ENCODE measurements at regions not wholly inside any gene's neighbourhood (a gene's known extent, or its start where the extent isn't known, plus 50 kb on each side); places are given as distances from the start of the nearest gene placed in this dataset.

DNA sequence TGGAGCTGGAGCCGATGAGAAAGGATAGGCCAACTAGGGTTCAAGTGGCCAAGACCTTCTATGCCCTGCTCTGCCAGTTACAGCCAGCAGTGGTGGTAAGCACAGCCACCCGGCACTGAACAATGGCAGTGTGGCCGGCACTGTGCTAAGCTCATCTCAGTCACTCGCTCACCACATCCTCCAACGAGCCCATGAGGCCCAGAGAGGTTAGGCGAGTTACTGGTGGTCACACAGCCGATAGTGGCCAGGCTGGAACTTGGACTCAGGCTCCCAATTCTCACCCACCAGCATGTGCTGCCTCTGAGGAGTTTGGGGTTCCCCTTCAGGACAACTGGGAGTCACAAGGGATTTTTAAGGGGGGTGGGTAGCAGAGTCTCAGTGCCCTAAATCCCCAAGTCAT is 66.4 kb downstream of the IGLL1 start:
- no peaks in the 10 kb centered on the region for H3K4me1 ChIP-seq (ENCODE audit: insufficient read depth)
- intact Hi-C loops (cut with DNase I), result no loop called here
- TF ChIP-seq, protein P1, sequence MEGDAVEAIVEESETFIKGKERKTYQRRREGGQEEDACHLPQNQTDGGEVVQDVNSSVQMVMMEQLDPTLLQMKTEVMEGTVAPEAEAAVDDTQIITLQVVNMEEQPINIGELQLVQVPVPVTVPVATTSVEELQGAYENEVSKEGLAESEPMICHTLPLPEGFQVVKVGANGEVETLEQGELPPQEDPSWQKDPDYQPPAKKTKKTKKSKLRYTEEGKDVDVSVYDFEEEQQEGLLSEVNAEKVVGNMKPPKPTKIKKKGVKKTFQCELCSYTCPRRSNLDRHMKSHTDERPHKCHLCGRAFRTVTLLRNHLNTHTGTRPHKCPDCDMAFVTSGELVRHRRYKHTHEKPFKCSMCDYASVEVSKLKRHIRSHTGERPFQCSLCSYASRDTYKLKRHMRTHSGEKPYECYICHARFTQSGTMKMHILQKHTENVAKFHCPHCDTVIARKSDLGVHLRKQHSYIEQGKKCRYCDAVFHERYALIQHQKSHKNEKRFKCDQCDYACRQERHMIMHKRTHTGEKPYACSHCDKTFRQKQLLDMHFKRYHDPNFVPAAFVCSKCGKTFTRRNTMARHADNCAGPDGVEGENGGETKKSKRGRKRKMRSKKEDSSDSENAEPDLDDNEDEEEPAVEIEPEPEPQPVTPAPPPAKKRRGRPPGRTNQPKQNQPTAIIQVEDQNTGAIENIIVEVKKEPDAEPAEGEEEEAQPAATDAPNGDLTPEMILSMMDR (IDR thresholded peaks at IDR 0.05), result no peak
- no peak for TF ChIP-seq EP300 (IDR thresholded peaks at IDR 0.05)
- no peak for TF ChIP-seq POLR2A (IDR thresholded peaks at IDR 0.05)
- no peak for DNase-seq
- H3K4me3 ChIP-seq, result no peak overlapping the region
- H3K27me3 ChIP-seq, result no peaks in the 10 kb centered on the region
- WGBS, 3 donors, result 93 to 97% (median 96%) methylated on average over 7 of the region's 7 CpGs
- no peaks in the 10 kb centered on the region for H3K36me3 ChIP-seq
- no peaks in the 10 kb centered on the region for H3K9me3 ChIP-seq
- H3K27ac ChIP-seq, result no peak overlapping the region

DNA sequence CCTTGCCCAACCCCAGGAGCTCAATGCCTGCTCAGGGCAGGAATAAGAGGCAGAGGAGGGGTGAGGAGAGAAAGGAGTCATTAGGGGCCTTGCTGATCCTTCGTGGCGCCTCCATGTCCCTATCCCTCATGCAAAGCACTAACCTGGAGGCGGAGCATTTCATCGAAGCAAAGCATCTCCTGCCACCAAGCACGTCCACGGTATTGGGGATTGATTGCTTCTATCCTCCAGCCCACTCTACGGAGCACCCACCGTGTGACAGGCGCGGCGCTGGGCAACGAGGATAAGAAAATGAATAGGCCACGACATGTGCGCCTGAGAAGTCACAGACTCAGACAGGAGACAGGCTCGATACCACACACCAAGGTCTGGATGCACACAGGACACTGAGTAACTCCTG is 67.0 kb downstream of the IGLL1 start:
- no peaks in the 10 kb centered on the region for H3K4me1 ChIP-seq (ENCODE audit: insufficient read depth)
- TF ChIP-seq EP300 (IDR thresholded peaks at IDR 0.05), result no peak
- TF ChIP-seq, protein P1 (IDR thresholded peaks at IDR 0.05), result no peak
- no peaks in the 10 kb centered on the region for H3K9me3 ChIP-seq
- no peaks in the 10 kb centered on the region for H3K36me3 ChIP-seq
- H3K4me3 ChIP-seq, result no peak overlapping the region
- WGBS, 3 donors, result 86 to 90% (median 89%) methylated on average over 15 of the region's 15 CpGs
- H3K27ac ChIP-seq, result no peak overlapping the region
- no peak for DNase-seq
- intact Hi-C loops (cut with DNase I), result no loop called here
- H3K27me3 ChIP-seq, result no peaks in the 10 kb centered on the region

DNA sequence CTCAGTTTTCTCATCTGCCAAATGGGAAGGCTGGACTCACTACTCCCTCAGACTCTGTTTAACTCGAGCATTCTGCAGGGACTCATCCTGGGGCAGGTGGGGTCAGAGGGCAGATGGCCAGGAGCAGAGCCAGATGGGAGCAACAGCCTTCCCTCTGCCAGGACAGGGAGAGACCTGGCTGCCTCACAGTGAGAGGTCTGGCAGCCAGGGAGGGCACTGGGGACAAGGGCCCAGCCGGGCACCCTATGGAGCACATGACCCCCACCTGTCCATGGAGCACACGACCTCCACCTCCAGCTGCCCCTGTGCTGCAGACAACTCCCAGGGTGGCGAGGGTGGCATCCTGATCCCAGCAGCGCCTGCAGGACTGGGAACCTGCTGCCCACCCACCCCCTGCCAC is 67.4 kb downstream of the IGLL1 start:
- no peak overlapping the region for H3K4me3 ChIP-seq
- H3K27ac ChIP-seq, result no peak overlapping the region
- H3K9me3 ChIP-seq, result no peaks in the 10 kb centered on the region
- DNase-seq, result no peak
- WGBS, 3 donors, result 85 to 94% (median 89%) methylated on average over 5 of the region's 5 CpGs
- intact Hi-C loops (cut with DNase I), result no loop called here
- no peaks in the 10 kb centered on the region for H3K4me1 ChIP-seq (ENCODE audit: insufficient read depth)
- no peaks in the 10 kb centered on the region for H3K36me3 ChIP-seq
- TF ChIP-seq, protein P1 (IDR thresholded peaks at IDR 0.05), result no peak
- no peak for TF ChIP-seq EP300 (IDR thresholded peaks at IDR 0.05)
- no peak for TF ChIP-seq POLR2A (IDR thresholded peaks at IDR 0.05)
- no peaks in the 10 kb centered on the region for H3K27me3 ChIP-seq

DNA sequence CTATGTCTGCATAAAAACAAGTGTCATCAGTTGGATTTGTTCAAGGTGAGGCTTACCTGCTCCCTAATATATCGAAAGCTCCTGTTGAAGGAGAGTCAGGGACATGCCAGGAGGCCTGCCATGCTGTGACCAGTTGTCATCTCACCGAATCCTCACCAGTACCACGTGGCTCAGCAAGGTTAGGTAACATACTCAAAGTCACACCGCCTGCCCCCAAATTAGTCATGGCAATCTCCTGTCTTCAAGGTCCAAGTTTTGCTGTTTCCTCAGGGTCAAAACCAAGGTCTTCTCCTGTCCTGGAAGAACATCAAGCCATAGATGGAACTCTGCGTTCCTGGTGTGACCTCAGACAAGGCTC is 67.8 kb downstream of the IGLL1 start:
- intact Hi-C loops (cut with DNase I), result no loop called here
- Histone ChIP-seq H3K36me3 (no peaks in the 10 kb centered on the region), H3K4me1 (ENCODE audit: insufficient read depth) (no peaks in the 10 kb centered on the region), H3K27me3 (no peaks in the 10 kb centered on the region), H3K4me3 (no peak overlapping the region), H3K9me3 (no peaks in the 10 kb centered on the region), H3K27ac (no peak overlapping the region)
- WGBS, 3 donors, result 88 to 92% (median 89%) methylated on average over 5 of the region's 5 CpGs
- DNase-seq, result no peak
- no peak for TF ChIP-seq POLR2A (IDR thresholded peaks at IDR 0.05)
- TF ChIP-seq, protein P1 (IDR thresholded peaks at IDR 0.05), result no peak
- TF ChIP-seq EP300 (IDR thresholded peaks at IDR 0.05), result no peak
